ENCODE measurements at regions not wholly inside any gene's neighbourhood (a gene's known extent, or its start where the extent isn't known, plus 50 kb on each side); places are given as distances from the start of the nearest gene placed in this dataset.

DNA sequence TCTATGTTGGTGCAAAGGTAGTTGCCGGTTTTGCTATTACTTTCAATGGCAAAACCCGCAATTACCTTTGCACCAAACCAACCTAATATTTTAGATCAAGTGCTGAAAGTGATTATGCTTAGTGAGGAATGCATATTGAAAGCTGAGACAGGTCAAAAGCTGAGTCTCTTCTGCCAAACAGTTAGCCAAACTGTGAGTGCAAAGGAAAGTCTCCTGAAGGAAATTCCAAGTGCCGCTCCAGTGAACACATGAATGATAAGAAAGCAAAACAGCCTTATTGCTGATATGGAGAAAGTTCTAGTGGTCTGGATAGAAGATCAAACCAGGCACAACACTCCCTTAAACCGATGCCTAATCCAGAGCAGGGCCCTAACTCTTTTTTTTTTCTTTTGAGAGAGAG is 83.1 kb upstream of the ERRFI1 start:
- TF ChIP-seq, protein P1, sequence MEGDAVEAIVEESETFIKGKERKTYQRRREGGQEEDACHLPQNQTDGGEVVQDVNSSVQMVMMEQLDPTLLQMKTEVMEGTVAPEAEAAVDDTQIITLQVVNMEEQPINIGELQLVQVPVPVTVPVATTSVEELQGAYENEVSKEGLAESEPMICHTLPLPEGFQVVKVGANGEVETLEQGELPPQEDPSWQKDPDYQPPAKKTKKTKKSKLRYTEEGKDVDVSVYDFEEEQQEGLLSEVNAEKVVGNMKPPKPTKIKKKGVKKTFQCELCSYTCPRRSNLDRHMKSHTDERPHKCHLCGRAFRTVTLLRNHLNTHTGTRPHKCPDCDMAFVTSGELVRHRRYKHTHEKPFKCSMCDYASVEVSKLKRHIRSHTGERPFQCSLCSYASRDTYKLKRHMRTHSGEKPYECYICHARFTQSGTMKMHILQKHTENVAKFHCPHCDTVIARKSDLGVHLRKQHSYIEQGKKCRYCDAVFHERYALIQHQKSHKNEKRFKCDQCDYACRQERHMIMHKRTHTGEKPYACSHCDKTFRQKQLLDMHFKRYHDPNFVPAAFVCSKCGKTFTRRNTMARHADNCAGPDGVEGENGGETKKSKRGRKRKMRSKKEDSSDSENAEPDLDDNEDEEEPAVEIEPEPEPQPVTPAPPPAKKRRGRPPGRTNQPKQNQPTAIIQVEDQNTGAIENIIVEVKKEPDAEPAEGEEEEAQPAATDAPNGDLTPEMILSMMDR (IDR thresholded peaks at IDR 0.05; ENCODE audit: insufficient read depth, low read length, poor library complexity, severe bottlenecking), result no peak
- no peak for TF ChIP-seq EZH2phosphoT487 (conservative IDR thresholded peaks at IDR 0.05; ENCODE audit: low read length)
